IMR-90 (cell line): ENCODE measurements at regions not wholly inside any gene's neighbourhood (a gene's known extent, or its start where the extent isn't known, plus 50 kb on each side); places are given as distances from the start of the nearest gene placed in this dataset.

Experiments used
- ATAC-seq: fragments of 200-7000 bp; cut with Tn5 transposase; 2 replicates; pipeline ENCODE4 v1.9.1; 2020; ENCODE audit warnings: low read depth, mild to moderate bottlenecking, moderate library complexity
- BruUV-seq: library from RNA; stranded (reverse); fragments of 400-500 nt; replicated peaks from 2 replicates; lab custom pipeline; 2021; lab: Mats Ljungman, UMichigan
- CTCF ChIA-PET: fragments of 300-600 bp; formaldehyde crosslinking; extraction: SDS; loops from one replicate; lab custom pipeline; 2021; ENCODE audit warnings: antibody characterized with exemption; lab: Yijun Ruan, JAX
- POLR2A ChIA-PET: fragments of 300-600 bp; sonication (Branson Sonifier 250); formaldehyde crosslinking; loops from one replicate; lab custom pipeline; 2022; ENCODE audit warnings: antibody characterized with exemption; ENCODE audit not compliant: unreplicated experiment; lab: Charles Lee
- DNase-seq: peaks from one replicate; pipeline ENCODE4 v3.0.0; 2013
- H2AFZ ChIP-seq: replicated peaks from 2 replicates; pipeline ENCODE3; 2013; ENCODE audit warnings: low read length, mild to moderate bottlenecking; ENCODE audit not compliant: poor library complexity
- H2AK5ac ChIP-seq: 2 replicates; pipeline ENCODE4 v1.6.1; 2013; ENCODE audit warnings: low read depth, low read length, inconsistent platforms
- H2AK9ac ChIP-seq: replicated peaks from 2 replicates; pipeline ENCODE3; 2013; ENCODE audit warnings: mild to moderate bottlenecking, low read depth, low read length, moderate library complexity; ENCODE audit not compliant: poor library complexity
- H2BK120ac ChIP-seq: 2 replicates; pipeline ENCODE4 v1.6.1; 2013; ENCODE audit warnings: low read depth, low read length, inconsistent platforms
- H2BK15ac ChIP-seq: 3 replicates; pipeline ENCODE4 v1.6.1; 2013; ENCODE audit warnings: low read depth, low read length, inconsistent platforms
- H2BK20ac ChIP-seq: 2 replicates; pipeline ENCODE4 v1.6.1; 2013; ENCODE audit warnings: low read depth, mild to moderate bottlenecking, inconsistent platforms, low read length, moderate library complexity
- H2BK5ac ChIP-seq: 2 replicates; pipeline ENCODE4 v1.6.1; 2013; ENCODE audit warnings: mild to moderate bottlenecking, low read depth, low read length, inconsistent platforms; ENCODE audit not compliant: poor library complexity, severe bottlenecking
- H3K14ac ChIP-seq: replicated peaks from 2 replicates; pipeline ENCODE4 v1.6.1; 2013; ENCODE audit warnings: low read depth, low read length, inconsistent platforms
- H3K18ac ChIP-seq: 2 replicates; pipeline ENCODE4 v1.6.1; 2013; ENCODE audit warnings: low read depth, low read length, control low read depth
- H3K23ac ChIP-seq: 2 replicates; pipeline ENCODE4 v1.6.1; 2013; ENCODE audit warnings: low read depth, low read length, inconsistent platforms
- H3K27ac ChIP-seq: 2 replicates; pipeline ENCODE4 v1.5.1; 2013; ENCODE audit warnings: mild to moderate bottlenecking, control low read depth, low read length; ENCODE audit not compliant: insufficient read depth
- H3K27me3 ChIP-seq: 2 replicates; pipeline ENCODE4 v1.6.1; 2013; ENCODE audit warnings: low read length; ENCODE audit not compliant: control insufficient read depth, insufficient read depth
- H3K36me3 ChIP-seq: 2 replicates; pipeline ENCODE4 v1.6.1; 2013; ENCODE audit warnings: low read length, mixed read lengths; ENCODE audit not compliant: control insufficient read depth, insufficient read depth
- H3K4ac ChIP-seq: 2 replicates; pipeline ENCODE4 v1.6.1; 2013; ENCODE audit warnings: low read depth, low read length, inconsistent platforms
- H3K4me1 ChIP-seq: 2 replicates; pipeline ENCODE4 v1.6.1; 2013; ENCODE audit warnings: low read length, mixed read lengths; ENCODE audit not compliant: control insufficient read depth, insufficient read depth
- H3K4me2 ChIP-seq: 2 replicates; pipeline ENCODE4 v1.6.1; 2013; ENCODE audit warnings: low read depth, mild to moderate bottlenecking, control low read depth, low read length, moderate library complexity
- H3K4me3 ChIP-seq: 2 replicates; pipeline ENCODE4 v1.5.1; 2013; ENCODE audit warnings: low read depth, mild to moderate bottlenecking, control low read depth, low read length, moderate library complexity; ENCODE audit not compliant: insufficient read depth
- H3K56ac ChIP-seq: 2 replicates; pipeline ENCODE4 v1.6.1; 2013; ENCODE audit warnings: low read length, inconsistent platforms; ENCODE audit not compliant: insufficient read depth; ENCODE audit errors: extremely low read depth
- H3K79me1 ChIP-seq, 2 experiments: 2 replicates each; pipeline ENCODE4 v1.6.1; 2013; ENCODE audit warnings: low read length in 2 of 2, inconsistent platforms in 1 of 2, low read depth in 1 of 2
- H3K9ac ChIP-seq: 2 replicates; pipeline ENCODE4 v1.6.1; 2013; ENCODE audit warnings: low read depth, low read length, control low read depth
- H3K9me1 ChIP-seq: 2 replicates; pipeline ENCODE4 v1.6.1; 2013; ENCODE audit warnings: low read length, inconsistent platforms; ENCODE audit not compliant: insufficient read depth
- H3K9me3 ChIP-seq: 2 replicates; pipeline ENCODE4 v1.6.1; 2013; ENCODE audit warnings: low read length; ENCODE audit not compliant: control insufficient read depth, insufficient read depth
- H4K20me1 ChIP-seq: 2 replicates; pipeline ENCODE4 v1.6.1; 2013; ENCODE audit warnings: low read length, inconsistent platforms; ENCODE audit not compliant: insufficient read depth
- H4K5ac ChIP-seq: 2 replicates; pipeline ENCODE4 v1.6.1; 2013; ENCODE audit warnings: mild to moderate bottlenecking, low read depth, low read length, control low read depth
- H4K8ac ChIP-seq, 2 experiments: 2 replicates each; pipeline ENCODE4 v1.6.1; 2013; ENCODE audit warnings: low read depth in 2 of 2, low read length in 2 of 2, control low read depth in 1 of 2, inconsistent platforms in 1 of 2
- H4K91ac ChIP-seq: 2 replicates; pipeline ENCODE4 v1.6.1; 2013; ENCODE audit warnings: low read depth, low read length, inconsistent platforms; ENCODE audit not compliant: insufficient read depth
- BHLHE40 ChIP-seq: fragments of 150-350 bp; IDR thresholded peaks from 2 replicates; pipeline ENCODE4 v1.6.1; 2016; ENCODE audit warnings: mild to moderate bottlenecking, low read depth, low read length
- MXI1 ChIP-seq: IDR thresholded peaks from 2 replicates; pipeline ENCODE4 v1.6.1; 2012; ENCODE audit warnings: low read depth, mild to moderate bottlenecking, low read length, moderate library complexity, borderline replicate concordance
- POLR2A ChIP-seq: IDR thresholded peaks from 2 replicates; pipeline ENCODE4 v1.6.1; 2012; ENCODE audit warnings: mild to moderate bottlenecking, low read depth, low read length
- RAD21 ChIP-seq: IDR thresholded peaks from 2 replicates; pipeline ENCODE4 v1.6.1; 2012; ENCODE audit warnings: low read length, improper control_type of control experiment
- RCOR1 ChIP-seq: IDR thresholded peaks from 2 replicates; pipeline ENCODE4 v1.6.1; 2012; ENCODE audit warnings: mild to moderate bottlenecking, low read length, improper control_type of control experiment; ENCODE audit not compliant: insufficient replicate concordance
- RFX5 ChIP-seq: IDR thresholded peaks from 2 replicates; pipeline ENCODE4 v1.8.0; 2012; ENCODE audit warnings: low read depth, mild to moderate bottlenecking, low read length, moderate library complexity
- WGBS, 2 experiments: methylation state at CpG; one replicate each; pipeline versions ENCODE4 v1.1.5 to v1.1.7; 2013; ENCODE audit warnings: missing lambda C conversion rate in 2 of 2; ENCODE audit not compliant: insufficient read length in 1 of 2; ENCODE audit errors: extremely low coverage in 2 of 2; 5-methylcytosine and 5-hydroxymethylcytosine counted together
- dilution Hi-C: fragments of 300-500 bp; cut with HindIII; formaldehyde crosslinking; loops from one replicate; pipeline ENCODE4 v1.14.3; 2018; ENCODE audit warnings: low sequenced_read_pairs; ENCODE audit not compliant: unreplicated experiment
- in situ Hi-C: fragments of 300-500 bp; cut with MboI; formaldehyde crosslinking; loops from 3 replicates; pipeline ENCODE4 v1.14.3; 2019; ENCODE audit warnings: low sequenced_read_pairs, inconsistent platforms, mixed read lengths
- intact Hi-C: fragments of 100-400 bp; cut with micrococcal nuclease; formaldehyde crosslinking; loops from 2 replicates; pipeline ENCODE4 v1.10.0; 2022
- TF ChIP-seq, protein P1 (sequence below): conservative IDR thresholded peaks from 2 replicates; pipeline ENCODE4 v1.5.1; 2012; ENCODE audit warnings: mild to moderate bottlenecking, low read depth, low read length, improper control_type of control experiment
- TF ChIP-seq, protein P2 (sequence below): fragments of 150-350 bp; IDR thresholded peaks from 2 replicates; pipeline ENCODE4 v1.6.1; 2017; ENCODE audit warnings: mild to moderate bottlenecking, antibody characterized with exemption, low read length, low read depth
- TF ChIP-seq, protein P3 (sequence below): fragments of 150-350 bp; IDR thresholded peaks from 2 replicates; pipeline ENCODE4 v1.6.1; 2016; ENCODE audit warnings: low read depth, mild to moderate bottlenecking, low read length, moderate library complexity, borderline replicate concordance

DNA sequence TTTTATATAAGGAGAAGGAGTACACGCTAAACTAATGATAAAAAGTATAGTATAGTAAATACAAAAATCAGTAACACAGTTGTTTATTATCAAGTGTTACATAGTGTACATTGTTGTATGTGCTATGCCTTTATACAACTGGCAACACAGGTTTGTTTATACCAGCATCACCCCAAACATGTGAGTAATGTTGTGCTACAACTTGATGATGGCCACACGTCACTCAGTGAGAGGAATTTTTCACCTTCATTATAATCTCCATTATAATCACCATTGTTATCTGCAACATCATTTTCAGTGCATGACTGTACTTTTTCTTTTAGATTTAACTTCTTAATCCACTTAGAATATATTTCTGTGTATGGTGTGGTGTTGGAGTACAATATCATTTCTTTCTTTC lies 204.0 kb upstream of the CTNNB1 start:
- POLR2A ChIA-PET = no interaction called here
- intact Hi-C loops (no loop called here), in situ Hi-C loops (no loop called here), dilution Hi-C loops (no loop called here)
- Histone ChIP-seq H2BK15ac (no peak overlapping the region), H2AK9ac (no peak overlapping the region), H4K5ac (no peak overlapping the region), H3K56ac (no peak overlapping the region), H2BK5ac (no peak overlapping the region), H4K8ac (no peak overlapping the region), H3K36me3 (no peaks in the 10 kb centered on the region), H3K27me3 (peaks cover 3% of the 10 kb centered on the region; the same call in 1 of the 2 replicates), H4K91ac (no peak overlapping the region), H3K4me3 (no peak overlapping the region), H2BK20ac (no peak overlapping the region), H3K27ac (no peak overlapping the region), H2AFZ (no peak overlapping the region), H3K23ac (no peak overlapping the region), H3K9ac (no peak overlapping the region), H3K18ac (no peak overlapping the region), H2AK5ac (no peak overlapping the region), H3K9me3 (no peaks in the 10 kb centered on the region; the same call in 1 of the 2 replicates), H3K4me2 (no peak overlapping the region), H2BK120ac (no peak overlapping the region), H4K20me1 (no peaks in the 10 kb centered on the region), H3K4me1 (no peaks in the 10 kb centered on the region), H3K14ac (no peak overlapping the region), H3K79me1 (no peaks in the 10 kb centered on the region), H3K4ac (no peak overlapping the region), H3K9me1 (no peaks in the 10 kb centered on the region)
- CTCF ChIA-PET = interaction anchor here (0.6 to 0.7 kb wide), 2 partner anchors 154 to 804 kb away, joined by 3 to 5 read pairs; no protein-coding TSS in a partner anchor
- no peak for TF ChIP-seq POLR2A
- TF ChIP-seq RAD21 = no peak
- no peak for TF ChIP-seq RFX5
- TF ChIP-seq BHLHE40 = no peak
- TF ChIP-seq, protein P1, sequence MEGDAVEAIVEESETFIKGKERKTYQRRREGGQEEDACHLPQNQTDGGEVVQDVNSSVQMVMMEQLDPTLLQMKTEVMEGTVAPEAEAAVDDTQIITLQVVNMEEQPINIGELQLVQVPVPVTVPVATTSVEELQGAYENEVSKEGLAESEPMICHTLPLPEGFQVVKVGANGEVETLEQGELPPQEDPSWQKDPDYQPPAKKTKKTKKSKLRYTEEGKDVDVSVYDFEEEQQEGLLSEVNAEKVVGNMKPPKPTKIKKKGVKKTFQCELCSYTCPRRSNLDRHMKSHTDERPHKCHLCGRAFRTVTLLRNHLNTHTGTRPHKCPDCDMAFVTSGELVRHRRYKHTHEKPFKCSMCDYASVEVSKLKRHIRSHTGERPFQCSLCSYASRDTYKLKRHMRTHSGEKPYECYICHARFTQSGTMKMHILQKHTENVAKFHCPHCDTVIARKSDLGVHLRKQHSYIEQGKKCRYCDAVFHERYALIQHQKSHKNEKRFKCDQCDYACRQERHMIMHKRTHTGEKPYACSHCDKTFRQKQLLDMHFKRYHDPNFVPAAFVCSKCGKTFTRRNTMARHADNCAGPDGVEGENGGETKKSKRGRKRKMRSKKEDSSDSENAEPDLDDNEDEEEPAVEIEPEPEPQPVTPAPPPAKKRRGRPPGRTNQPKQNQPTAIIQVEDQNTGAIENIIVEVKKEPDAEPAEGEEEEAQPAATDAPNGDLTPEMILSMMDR = no peak
- TF ChIP-seq, protein P2, sequence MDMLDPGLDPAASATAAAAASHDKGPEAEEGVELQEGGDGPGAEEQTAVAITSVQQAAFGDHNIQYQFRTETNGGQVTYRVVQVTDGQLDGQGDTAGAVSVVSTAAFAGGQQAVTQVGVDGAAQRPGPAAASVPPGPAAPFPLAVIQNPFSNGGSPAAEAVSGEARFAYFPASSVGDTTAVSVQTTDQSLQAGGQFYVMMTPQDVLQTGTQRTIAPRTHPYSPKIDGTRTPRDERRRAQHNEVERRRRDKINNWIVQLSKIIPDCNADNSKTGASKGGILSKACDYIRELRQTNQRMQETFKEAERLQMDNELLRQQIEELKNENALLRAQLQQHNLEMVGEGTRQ = no peak
- TF ChIP-seq, protein P3, sequence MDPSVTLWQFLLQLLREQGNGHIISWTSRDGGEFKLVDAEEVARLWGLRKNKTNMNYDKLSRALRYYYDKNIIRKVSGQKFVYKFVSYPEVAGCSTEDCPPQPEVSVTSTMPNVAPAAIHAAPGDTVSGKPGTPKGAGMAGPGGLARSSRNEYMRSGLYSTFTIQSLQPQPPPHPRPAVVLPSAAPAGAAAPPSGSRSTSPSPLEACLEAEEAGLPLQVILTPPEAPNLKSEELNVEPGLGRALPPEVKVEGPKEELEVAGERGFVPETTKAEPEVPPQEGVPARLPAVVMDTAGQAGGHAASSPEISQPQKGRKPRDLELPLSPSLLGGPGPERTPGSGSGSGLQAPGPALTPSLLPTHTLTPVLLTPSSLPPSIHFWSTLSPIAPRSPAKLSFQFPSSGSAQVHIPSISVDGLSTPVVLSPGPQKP = no peak
- no peak for TF ChIP-seq RCOR1
- no peak for TF ChIP-seq MXI1
- no peak for DNase-seq
- no peak for ATAC-seq
- no CpG with 5 or more reads among the region's 2 CpGs for WGBS, 2 experiments
- no TSS peak for BruUV-seq
